ENCODE measurements at regions not wholly inside any gene's neighbourhood (a gene's known extent, or its start where the extent isn't known, plus 50 kb on each side); places are given as distances from the start of the nearest gene placed in this dataset.

- Histone ChIP-seq H2AFZ (peak overlapping the region; percentile 72; the same call in 1 of the 2 replicates), H3K4me2 (no peak overlapping the region), H3F3A (replicated peaks; ENCODE audit: low read depth) (no peaks in the 10 kb centered on the region), H3K4me3 (no peak overlapping the region), H3K36me3 (ENCODE audit: insufficient read depth) (no peaks in the 10 kb centered on the region), H3K4me1 (ENCODE audit: insufficient read depth) (peaks cover 12% of the 10 kb centered on the region; the same call in 1 of the 2 replicates), H3K9me2 (ENCODE audit: insufficient read depth) (peaks cover 6% of the 10 kb centered on the region; the same call in 1 of the 2 replicates), H4K20me1 (replicated peaks; ENCODE audit: insufficient read depth) (no peaks in the 10 kb centered on the region), H3K27ac (ENCODE audit: low read depth) (no peak overlapping the region), H3K79me2 (replicated peaks; ENCODE audit: insufficient read depth) (no peaks in the 10 kb centered on the region), H3K27me3 (ENCODE audit: insufficient read depth) (no peaks in the 10 kb centered on the region)
- no peaks in the 10 kb centered on the region for H3K27me3 Mint-ChIP-seq (ENCODE audit: insufficient read depth, low read depth, poor library complexity)
- H3K4me1 Mint-ChIP-seq: peaks cover 11% of the 10 kb centered on the region
- ATAC-seq (no peak), DNase-seq (ENCODE audit: low spot score) (no peak)
- H3K4me3 Mint-ChIP-seq: no peak overlapping the region
- H3K27ac Mint-ChIP-seq: no peak overlapping the region
- H3K9me3 Mint-ChIP-seq: no peaks in the 10 kb centered on the region; the same call in 2 of the 3 replicates
- no peak for TF ChIP-seq EZH2 (IDR thresholded peaks at IDR 0.05; ENCODE audit: low read depth, unreplicated experiment)
- no peak for TF ChIP-seq ZNF331 (CRISPR knock-in tag; IDR thresholded peaks at IDR 0.05; ENCODE audit: low read depth)
- TF ChIP-seq POLR2AphosphoS5 (IDR thresholded peaks at IDR 0.05; ENCODE audit: low read depth): no peak
- TF ChIP-seq ZNF462 (CRISPR knock-in tag; IDR thresholded peaks at IDR 0.05): no peak
- no peaks in the 10 kb centered on the region; the same call in 1 of the 3 replicates for H3K36me3 Mint-ChIP-seq (ENCODE audit: low read depth)
Measured at GRCh38 chr1:208807446-208808127, 563.4 kb upstream of the PLXNA2 start.

GRCh38 chr1:208808301-208808700 is 564.1 kb upstream of the PLXNA2 start:
- Histone ChIP-seq H3K4me2 (no peak overlapping the region), H3K4me1 (ENCODE audit: insufficient read depth) (peaks cover 7% of the 10 kb centered on the region; the same call in 1 of the 2 replicates), H4K20me1 (replicated peaks; ENCODE audit: insufficient read depth) (no peaks in the 10 kb centered on the region), H3K9me2 (ENCODE audit: insufficient read depth) (peaks cover 6% of the 10 kb centered on the region; the same call in 1 of the 2 replicates), H3F3A (replicated peaks; ENCODE audit: low read depth) (no peaks in the 10 kb centered on the region), H3K4me3 (no peak overlapping the region), H2AFZ (peak overlapping the region; percentile 72), H3K79me2 (replicated peaks; ENCODE audit: insufficient read depth) (no peaks in the 10 kb centered on the region), H3K27ac (ENCODE audit: low read depth) (no peak overlapping the region), H3K36me3 (ENCODE audit: insufficient read depth) (no peaks in the 10 kb centered on the region), H3K27me3 (ENCODE audit: insufficient read depth) (no peaks in the 10 kb centered on the region)
- DNase-seq (ENCODE audit: low spot score) (no peak), ATAC-seq (no peak)
- Mint-ChIP-seq H3K9me3 (no peaks in the 10 kb centered on the region; the same call in 2 of the 3 replicates), H3K4me3 (no peak overlapping the region), H3K27me3 (ENCODE audit: insufficient read depth, low read depth, poor library complexity) (no peaks in the 10 kb centered on the region), H3K27ac (no peak overlapping the region), H3K4me1 (peaks cover 5% of the 10 kb centered on the region; the same call in 2 of the 3 replicates), H3K36me3 (ENCODE audit: low read depth) (no peaks in the 10 kb centered on the region; the same call in 1 of the 3 replicates)
- no peak for TF ChIP-seq ZNF114 (CRISPR knock-in tag; IDR thresholded peaks at IDR 0.05)
- no peak for TF ChIP-seq EZH2 (IDR thresholded peaks at IDR 0.05; ENCODE audit: low read depth, unreplicated experiment)
- TF ChIP-seq ZNF462 (CRISPR knock-in tag; IDR thresholded peaks at IDR 0.05): no peak

All from GM23338 (cell line).